ENCODE measurements at regions not wholly inside any gene's neighbourhood (a gene's known extent, or its start where the extent isn't known, plus 50 kb on each side); places are given as distances from the start of the nearest gene placed in this dataset.

- no peak for DNase-seq
Observed at GRCh38 chr10:58140691-58141347, 126.9 kb downstream of the IPMK start.

DNA sequence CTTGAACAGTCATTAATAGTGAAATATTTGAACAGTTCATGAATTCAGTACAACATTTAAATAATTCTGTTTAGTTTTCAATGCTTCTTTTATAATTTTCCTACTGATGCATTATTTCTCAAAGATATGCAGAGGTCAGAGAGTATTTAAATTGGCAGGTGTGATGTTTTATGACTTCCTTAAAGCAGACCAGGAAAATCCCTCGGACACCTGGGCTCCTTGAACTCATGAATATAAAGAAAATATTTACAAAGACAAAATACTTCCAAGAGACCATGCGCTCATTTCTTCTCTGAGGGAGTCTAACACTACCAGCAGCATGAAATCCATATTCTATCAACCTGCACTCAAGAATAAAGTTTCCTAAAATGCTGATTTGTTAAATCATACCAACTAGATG is 127.6 kb downstream of the IPMK start:
- no peak for DNase-seq

DNA sequence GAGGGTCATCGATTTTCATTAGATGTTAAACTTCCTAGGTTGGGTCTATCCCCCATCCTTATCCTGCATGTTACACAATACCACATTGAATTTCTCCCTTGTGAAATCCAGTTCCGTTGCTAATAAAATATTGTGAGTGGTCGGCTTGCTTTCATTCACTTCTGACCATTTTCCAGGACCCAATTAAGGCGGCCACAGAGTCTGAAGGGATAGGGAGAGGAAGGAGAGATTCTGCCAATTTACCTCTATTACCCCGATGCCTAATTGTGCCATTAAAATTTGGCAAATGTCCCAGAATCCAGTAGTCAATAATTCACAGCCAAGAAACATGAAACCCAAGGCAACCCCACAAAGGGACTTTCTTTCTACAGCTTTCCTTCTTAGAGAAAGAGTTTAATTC is 129.9 kb downstream of the IPMK start:
- no peak for DNase-seq

DNA sequence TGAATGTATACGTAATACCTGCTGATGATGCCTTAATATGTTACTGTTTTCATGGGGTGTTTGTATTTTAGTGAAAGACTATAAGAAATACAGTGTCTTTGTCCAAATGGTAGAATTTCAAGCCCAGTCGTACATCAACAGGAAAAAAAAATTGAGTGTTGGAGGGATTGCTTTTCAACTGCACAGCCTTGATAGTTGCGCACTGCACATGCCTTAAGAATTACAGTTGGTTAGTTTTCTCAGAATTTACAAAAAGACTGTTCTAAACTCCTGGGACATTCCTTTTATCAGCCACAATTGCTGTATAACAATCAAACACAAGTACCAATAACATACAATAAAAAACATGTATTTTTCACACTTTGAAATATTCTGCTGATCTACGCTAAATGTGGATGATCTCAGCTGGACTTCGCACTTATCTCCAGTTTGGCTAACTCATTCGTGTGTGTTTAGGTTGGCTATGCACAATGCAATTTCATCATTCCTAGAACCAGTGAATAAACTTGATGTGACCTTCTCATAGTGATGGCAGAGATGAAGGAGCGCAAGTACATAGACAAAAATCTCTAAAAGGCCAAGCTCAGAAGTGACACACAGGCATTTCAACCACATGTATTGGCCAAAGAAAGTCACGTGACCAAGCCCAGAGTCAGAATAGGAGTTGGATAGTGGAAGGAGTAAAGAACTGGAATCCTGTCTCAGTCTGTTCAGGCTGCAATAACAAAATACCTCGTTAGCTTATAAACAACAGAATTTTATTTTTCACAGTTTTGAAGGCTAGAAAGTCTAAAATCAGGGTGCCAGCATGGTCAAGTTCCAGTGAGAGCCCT is 152.3 kb downstream of the IPMK start:
- no peak for DNase-seq

- no peak for DNase-seq
Observed at GRCh38 chr10:58109731-58110130, 158.0 kb downstream of the IPMK start.

DNA sequence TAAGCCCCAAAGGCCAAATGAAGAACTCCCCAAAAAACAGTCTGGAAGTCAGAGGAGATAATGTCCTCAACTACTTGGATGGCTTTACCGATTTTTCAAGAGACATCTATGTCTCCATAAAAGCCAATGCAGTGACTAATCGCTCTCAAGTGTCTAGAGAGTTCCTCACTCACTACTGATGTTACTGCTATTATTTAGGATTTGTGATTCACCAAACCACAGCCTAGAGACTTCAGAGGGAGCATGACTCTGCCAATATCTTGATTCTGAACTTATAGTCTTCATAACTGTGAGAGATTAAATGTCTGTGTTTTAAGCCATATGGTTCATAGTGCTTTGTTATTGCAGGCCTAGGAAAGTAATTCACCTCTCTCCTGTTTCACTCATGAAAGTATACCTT is 160.2 kb downstream of the IPMK start:
- DNase-seq, result no peak

DNA sequence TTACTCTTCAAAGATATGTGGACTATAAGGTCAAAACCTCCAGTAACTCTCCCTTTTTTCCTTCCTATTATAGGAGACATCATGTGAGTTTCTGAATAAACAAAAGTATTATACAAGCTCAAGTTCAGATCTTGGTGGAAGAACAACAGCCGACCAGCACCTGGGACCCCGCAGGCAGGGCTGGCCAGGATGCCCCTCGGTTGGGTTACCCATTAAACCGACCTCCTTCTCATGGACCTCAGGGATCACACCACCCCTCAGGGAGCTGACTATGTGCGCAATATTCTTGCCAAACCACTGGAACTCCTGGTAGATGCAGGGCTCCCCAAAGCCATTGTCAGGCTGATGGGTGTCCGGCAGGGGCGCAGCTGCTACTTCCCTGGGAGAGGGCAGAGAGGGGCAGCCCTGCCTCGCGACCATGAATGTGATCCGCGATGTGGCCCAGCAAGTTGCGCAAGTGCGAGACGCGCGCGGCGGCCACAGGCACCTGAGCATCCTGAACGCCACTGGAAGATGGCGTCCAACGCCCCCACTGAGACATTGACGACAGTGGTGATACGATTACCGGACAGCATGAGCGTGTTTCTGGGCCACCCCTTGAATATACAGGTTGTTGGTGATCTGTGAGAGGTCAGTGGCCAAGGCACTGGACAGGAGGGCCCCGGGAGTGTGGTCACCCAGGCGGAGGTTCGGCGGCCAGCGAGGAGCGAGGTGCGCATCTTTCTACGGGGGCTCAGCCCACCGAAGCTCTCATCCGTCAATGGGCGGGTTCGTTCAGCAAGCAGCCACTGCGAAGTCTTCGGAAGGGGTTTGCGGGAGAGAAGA is 161.3 kb downstream of the IPMK start:
- DNase-seq, result no peak

DNA sequence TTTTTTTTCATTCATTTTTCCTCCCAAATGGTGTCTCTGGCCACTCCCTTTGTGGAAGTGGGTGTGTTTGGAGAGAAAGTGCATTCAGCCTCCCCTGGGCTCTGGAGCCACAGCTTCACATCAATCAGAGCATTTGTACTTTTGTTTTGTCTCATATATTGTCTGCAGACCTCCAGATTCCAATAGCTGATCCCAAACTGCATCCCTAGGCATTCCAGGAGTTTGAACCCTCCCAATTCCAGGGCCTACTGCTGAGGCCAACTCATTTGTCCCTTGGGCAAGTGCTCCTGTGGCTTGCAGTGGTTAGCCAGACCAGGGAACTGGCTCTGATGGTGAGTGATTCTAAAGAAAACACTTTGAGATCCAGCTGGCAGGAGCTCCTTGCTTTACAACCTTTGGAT is 163.3 kb downstream of the IPMK start:
- DNase-seq, result no peak

GRCh38 chr10:58102897-58103296 is 164.8 kb downstream of the IPMK start:
- no peak for DNase-seq

GRCh38 chr10:58101682-58102081 is 166.0 kb downstream of the IPMK start:
- DNase-seq, result no peak

GRCh38 chr10:58094985-58095718 is 172.5 kb downstream of the IPMK start:
- DNase-seq, result no peak

DNA sequence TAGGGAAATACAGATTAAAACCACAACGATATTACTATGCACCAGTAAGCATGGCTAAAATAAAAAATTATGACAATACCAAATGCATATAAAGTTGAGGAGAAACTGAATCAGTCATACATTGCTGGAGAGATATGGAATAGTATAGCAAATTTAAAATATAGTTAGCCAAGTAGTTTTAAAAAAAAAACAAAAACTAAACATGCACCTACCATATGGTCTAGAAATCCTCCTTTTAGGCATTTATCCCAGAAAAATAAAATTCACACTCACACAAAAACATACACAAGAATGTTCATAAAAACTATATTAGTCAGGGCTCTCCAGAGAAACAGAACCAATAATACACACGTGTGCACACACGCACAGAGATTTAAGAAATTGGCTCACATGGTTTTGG is 175.8 kb downstream of the IPMK start:
- no peak for DNase-seq

- no peak for DNase-seq
Observed at GRCh38 chr10:58089739-58090138, 178.0 kb downstream of the IPMK start.

- DNase-seq, result no peak
Observed at GRCh38 chr10:58087896-58088295, 179.8 kb downstream of the IPMK start.

GRCh38 chr10:58086763-58087150 is 180.9 kb downstream of the IPMK start:
- no peak for DNase-seq

GRCh38 chr10:58086144-58086762 is 181.4 kb downstream of the IPMK start:
- DNase-seq, result no peak

GRCh38 chr10:58082248-58082647 is 185.4 kb downstream of the IPMK start:
- DNase-seq, result no peak

DNA sequence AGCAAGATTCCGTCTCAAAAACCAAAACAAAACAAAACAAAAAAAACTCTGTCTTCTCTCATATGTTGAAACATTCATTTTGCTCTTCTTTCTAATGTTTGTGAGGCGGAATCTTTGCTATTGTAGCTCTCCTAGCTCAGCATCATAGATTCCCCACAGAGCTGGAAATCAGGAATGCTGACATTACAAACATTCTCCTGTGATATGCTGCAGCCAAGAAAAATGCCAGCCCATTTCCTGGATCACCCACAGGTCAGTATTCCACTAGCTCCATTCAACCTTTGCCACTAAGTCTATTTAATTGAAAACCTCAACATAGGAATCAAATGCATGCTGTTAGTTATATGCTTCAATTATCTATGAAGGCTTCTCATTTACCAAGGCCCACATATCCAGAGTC is 186.3 kb downstream of the IPMK start:
- no peak for DNase-seq

DNA sequence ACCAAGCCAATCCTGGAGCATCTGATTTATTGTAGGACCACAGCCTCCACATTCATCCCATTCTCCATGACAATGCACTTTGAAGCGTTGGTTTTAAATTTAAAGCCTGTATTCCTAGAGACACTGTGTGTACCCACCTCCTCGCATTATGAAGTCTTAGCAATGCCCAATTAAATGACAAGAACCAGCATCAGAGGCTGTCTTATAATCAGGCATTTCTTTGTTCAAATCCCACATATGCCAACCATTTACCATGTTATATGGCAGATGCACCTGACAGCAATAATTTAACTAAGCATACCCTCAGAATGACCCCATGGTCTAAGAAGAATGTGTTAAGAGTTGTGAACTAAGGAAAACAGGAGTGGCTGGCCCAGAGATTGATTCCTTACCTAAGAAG is 188.2 kb downstream of the IPMK start:
- no peak for DNase-seq

DNA sequence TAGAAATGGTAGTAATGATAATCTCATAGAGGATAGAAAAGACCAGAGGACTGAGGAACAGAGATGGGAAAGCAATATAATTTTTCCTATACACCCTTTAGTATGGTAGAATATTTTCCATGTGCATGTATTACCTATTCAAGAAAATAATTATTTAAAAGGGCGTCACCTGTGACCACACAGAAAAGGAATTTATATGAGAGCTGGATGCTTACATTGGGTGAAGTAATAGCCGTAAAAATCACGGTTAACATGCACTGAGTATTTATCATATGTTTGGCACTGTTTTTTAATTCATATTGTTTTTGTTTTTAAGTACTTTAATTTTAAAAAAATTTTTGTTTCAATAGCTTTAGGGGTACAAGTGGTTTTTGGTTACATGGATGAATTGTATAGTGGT is 195.1 kb downstream of the IPMK start:
- no peak for DNase-seq

DNA sequence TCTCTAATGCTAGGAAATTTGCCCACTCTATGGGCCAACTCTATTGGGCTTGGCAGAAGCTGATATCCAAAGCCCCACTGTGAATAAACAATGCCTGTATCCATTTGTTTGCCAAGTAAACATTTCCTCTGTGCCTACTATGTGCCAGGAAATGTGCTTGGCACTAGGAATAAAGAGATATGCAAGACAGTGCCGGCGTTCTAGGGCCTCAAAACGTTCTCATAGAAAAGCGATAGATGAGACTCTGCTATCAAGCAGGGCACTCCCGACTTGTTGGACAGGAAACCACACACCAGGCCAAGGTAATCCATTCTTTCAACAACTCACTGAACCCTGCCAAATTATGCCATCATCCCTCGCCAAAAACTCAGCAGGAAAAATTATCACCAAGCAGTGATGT is 196.7 kb downstream of the IPMK start:
- DNase-seq, result no peak

DNA sequence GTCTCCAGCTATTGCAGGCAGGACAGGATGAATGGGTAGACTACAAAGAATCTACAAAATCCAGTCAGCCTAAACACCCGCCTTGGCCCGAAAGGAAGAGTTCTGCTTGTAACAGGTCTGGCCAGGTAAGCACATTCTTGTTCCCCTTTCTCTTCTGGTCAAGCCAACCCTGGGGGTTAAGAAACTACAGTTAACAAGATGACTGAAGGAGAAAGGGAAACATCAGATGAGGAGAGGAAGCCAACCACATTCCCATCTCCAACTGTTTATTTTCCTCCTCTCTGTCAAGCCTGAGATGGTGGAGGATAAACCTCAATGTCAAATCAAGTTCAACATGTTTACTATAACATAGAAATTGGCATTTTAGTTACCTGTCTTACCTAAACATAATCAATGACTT is 198.9 kb downstream of the IPMK start:
- no peak for DNase-seq

- no peak for DNase-seq
Observed at GRCh38 chr10:58066979-58067378, 200.7 kb downstream of the IPMK start.
